GM18909 (cell line): ENCODE measurements at regions not wholly inside any gene's neighbourhood (a gene's known extent, or its start where the extent isn't known, plus 50 kb on each side); places are given as distances from the start of the nearest gene placed in this dataset.
"Not testable (repeated sequence)": the region's sequence is repeated elsewhere in the genome, so short reads cannot be mapped to it uniquely, and the experiment has no call there.

Experiments
- ATAC-seq: cut with Tn5 transposase; IDR thresholded peaks from one replicate; pipeline ENCODE4 v1.9.1; 2021; ENCODE audit warnings: mild to moderate bottlenecking; ENCODE audit not compliant: unreplicated experiment, poor library complexity

DNA sequence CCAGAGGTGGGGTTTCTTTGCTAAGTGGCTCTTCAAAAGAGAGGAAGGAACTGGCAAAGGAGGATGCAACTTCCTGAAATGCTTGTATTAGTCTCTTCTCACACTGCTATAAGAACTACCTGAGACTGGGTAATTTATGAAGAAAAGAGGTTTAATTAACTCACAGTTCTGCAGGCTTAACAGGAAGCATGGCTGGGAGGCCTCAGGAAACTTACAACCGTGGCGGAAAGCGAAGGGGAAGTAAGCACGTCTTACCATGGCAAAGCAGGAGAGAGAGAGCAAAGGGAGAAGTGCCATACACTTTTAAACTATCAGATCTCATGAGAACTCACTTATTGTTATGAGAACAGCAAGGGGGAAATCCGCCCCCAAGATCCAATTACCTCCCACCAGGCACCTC, 505.7 kb downstream of the ZNF674 start:
- ATAC-seq, result no peak

- no peak for ATAC-seq
Measured at GRCh38 chrX:46036508-46036907, 508.7 kb downstream of the ZNF674 start.

GRCh38 chrX:46034868-46035267, 510.4 kb downstream of the ZNF674 start:
- ATAC-seq, result no peak

- ATAC-seq, result no peak
Measured at GRCh38 chrX:46029777-46030176, 515.4 kb downstream of the ZNF674 start.

DNA sequence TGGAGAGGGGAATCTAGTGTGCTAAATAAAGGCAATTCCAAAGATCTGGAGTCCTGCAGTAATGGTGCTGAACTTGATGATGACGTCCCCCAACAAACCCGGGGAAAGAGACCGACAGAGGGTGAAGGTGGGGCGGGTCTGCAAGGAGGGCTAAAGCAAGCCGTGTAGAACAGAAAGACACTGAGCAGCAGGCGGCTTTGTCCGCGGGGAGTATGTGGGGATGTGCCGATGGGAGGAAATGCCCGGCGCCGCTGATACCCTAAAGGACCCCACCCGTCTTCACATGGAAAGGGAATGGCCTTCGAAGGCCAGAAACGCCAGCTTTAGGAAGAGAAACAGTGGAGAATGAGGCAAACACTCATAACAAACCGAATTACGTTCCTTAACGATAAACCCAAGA, 528.9 kb downstream of the ZNF674 start:
- no peak for ATAC-seq

GRCh38 chrX:46015653-46016052, 529.6 kb downstream of the ZNF674 start:
- no peak for ATAC-seq

DNA sequence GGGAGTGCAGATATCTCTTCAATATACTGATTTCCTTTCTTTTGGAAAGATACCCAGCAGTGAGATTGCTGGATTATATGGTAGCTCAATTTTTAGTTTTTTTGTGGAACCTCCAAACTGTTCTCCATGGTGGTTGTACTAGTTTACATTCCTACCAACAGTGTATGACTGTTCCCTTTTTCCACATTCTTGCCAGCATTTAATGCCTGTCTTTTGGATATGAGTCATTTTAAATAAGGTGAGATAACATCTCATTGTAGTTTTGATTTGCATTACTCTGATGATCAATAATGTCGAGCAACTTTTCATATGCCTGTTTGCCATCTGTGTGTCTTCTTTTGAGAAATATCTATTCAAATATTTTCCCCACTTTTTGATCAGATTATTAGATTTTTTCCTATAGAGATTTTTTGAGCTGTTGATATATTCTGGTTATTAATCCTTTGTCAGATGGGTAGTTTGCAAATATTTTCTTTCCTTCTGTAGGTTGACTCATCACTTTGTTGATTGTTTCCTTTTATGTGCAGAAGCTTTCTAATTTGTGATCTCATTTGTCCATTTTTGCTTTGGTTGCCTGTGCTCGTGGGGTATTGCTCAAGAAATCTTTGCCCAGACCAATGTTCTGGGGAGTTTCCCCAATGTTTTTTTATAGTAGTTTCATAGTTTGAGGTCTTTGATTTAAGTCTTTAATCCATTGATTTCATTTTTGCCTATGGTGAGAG, 552.7 kb downstream of the ZNF674 start:
- ATAC-seq, result no peak

GRCh38 chrX:45986971-45987370, 558.2 kb downstream of the ZNF674 start:
- no peak for ATAC-seq

- ATAC-seq, result no peak
Measured at GRCh38 chrX:45986081-45986480, 559.1 kb downstream of the ZNF674 start.

GRCh38 chrX:45982958-45983727, 562.1 kb downstream of the ZNF674 start:
- ATAC-seq, result not testable (repeated sequence)

- no peak for ATAC-seq
Measured at GRCh38 chrX:45980726-45981125, 564.5 kb downstream of the ZNF674 start.

- no peak for ATAC-seq
Measured at GRCh38 chrX:45975633-45976032, 569.6 kb downstream of the ZNF674 start.

DNA sequence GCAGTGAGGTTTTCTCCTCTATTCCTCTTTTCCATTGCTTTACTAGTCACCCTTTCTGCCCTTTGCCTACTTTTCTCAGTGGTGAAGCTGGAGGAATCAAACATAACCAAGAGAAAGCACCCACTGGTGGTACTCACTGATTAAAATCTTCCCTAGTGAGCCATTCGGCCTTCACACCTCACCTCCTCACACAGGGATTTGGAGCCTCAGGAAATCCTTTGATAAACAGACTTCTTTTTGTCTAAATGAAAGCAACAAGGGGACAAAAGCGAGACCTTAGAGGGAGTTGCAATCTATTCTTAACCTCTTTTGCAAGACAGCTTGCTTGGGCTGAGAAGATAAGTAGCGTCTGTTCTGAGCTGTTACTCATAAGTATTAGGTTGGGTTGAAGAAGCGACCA, 572.6 kb downstream of the ZNF674 start:
- ATAC-seq, result no peak

DNA sequence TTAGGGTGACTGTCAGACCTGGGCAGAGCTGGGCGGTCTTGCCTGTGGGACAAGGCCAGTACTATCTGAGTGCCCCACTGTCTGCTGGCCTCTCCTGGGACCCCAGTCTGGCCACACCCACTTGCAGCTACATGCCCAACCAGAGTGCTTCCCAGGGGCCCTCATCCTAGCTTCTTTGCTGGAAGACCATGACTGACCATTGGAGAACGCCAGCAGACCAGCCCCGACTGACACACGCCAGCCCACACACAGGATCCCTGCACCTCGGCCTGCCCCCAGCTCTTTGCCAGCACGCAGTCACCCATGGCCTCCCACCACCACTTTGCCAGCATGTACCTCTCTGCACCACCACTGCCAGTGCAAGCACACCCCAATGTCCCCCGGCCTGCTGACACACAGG, 585.7 kb downstream of the ZNF674 start:
- no peak for ATAC-seq

GRCh38 chrX:45956191-45956870, 588.9 kb downstream of the ZNF674 start:
- ATAC-seq, result no peak

GRCh38 chrX:45955661-45956060, 589.6 kb downstream of the ZNF674 start:
- no peak for ATAC-seq

DNA sequence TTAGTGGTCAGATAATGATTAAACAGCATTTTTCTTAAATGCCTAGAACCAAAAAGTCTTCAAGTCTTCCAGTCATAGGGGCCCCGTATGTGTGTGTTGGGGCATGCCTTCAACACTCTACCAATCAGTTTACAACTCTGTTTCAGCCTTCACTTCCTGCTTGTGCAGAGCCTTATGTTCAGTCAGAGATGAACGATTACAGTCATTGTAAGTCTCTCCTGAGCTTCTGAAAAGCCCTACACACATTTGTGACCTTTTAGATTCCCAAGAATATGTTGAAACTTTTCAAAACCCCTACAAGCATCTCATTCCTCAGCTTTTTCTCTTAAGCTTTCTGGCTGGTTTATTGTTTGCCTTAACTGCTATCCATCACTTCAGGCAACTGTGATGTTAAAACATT, 591.2 kb downstream of the ZNF674 start:
- no peak for ATAC-seq

GRCh38 chrX:45952030-45952429, 593.2 kb downstream of the ZNF674 start:
- no peak for ATAC-seq

GRCh38 chrX:45935408-45935807, 609.8 kb downstream of the ZNF674 start:
- ATAC-seq, result no peak

- no peak for ATAC-seq
Measured at GRCh38 chrX:45912316-45912715, 632.9 kb downstream of the ZNF674 start.

- no peak for ATAC-seq
Measured at GRCh38 chrX:45907786-45908185, 637.4 kb downstream of the ZNF674 start.
